ENCODE measurements at regions not wholly inside any gene's neighbourhood (a gene's known extent, or its start where the extent isn't known, plus 50 kb on each side); places are given as distances from the start of the nearest gene placed in this dataset.

DNA sequence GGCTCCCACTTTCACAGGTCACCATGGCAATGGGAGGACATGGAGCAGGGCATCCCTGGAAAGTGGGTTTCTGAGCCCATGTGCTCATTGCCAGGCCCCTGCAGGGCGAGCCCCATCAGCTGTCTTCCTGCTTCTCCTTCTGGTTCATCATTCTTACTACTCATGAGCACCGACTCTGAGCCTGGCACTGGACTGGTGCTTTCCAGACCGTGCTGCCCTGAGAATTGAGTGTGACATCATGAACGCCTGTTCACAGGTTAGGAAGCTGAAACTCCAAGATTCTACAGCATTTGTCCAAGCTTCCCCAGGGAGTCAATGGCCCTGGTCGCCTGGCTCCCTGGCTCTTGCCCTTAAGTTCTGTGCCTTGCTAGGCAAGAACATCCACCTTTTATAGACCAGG, 210.4 kb upstream of the ZNF536 start:
- TF ChIP-seq, protein P1, sequence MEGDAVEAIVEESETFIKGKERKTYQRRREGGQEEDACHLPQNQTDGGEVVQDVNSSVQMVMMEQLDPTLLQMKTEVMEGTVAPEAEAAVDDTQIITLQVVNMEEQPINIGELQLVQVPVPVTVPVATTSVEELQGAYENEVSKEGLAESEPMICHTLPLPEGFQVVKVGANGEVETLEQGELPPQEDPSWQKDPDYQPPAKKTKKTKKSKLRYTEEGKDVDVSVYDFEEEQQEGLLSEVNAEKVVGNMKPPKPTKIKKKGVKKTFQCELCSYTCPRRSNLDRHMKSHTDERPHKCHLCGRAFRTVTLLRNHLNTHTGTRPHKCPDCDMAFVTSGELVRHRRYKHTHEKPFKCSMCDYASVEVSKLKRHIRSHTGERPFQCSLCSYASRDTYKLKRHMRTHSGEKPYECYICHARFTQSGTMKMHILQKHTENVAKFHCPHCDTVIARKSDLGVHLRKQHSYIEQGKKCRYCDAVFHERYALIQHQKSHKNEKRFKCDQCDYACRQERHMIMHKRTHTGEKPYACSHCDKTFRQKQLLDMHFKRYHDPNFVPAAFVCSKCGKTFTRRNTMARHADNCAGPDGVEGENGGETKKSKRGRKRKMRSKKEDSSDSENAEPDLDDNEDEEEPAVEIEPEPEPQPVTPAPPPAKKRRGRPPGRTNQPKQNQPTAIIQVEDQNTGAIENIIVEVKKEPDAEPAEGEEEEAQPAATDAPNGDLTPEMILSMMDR (IDR thresholded peaks at IDR 0.05): no peak
- no peak for TF ChIP-seq POLR2A (IDR thresholded peaks at IDR 0.05)

All from esophagus squamous epithelium (tissue), 4 donors.